ENCODE measurements at regions not wholly inside any gene's neighbourhood (a gene's known extent, or its start where the extent isn't known, plus 50 kb on each side); places are given as distances from the start of the nearest gene placed in this dataset.

DNA sequence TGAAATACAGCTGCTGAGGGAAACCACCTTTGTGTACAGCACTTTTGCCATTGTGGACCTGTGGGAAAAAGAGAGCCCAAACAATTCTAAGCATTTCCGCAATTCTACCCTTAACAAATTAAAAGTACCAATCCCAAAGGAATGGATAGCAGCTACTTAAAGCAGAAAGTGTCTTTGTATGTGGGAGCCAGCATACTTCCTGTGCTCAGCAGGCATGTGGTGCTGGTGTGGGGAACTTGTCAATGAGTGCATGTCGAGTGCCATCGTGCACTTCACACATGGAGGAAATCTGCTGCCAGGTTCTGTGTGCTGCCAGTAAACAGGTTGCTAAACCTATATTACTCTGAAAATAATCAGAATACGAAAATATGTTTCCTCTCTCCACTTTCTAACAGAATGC, 399.0 kb downstream of the LRRC70 start:
- TF ChIP-seq, protein P1, sequence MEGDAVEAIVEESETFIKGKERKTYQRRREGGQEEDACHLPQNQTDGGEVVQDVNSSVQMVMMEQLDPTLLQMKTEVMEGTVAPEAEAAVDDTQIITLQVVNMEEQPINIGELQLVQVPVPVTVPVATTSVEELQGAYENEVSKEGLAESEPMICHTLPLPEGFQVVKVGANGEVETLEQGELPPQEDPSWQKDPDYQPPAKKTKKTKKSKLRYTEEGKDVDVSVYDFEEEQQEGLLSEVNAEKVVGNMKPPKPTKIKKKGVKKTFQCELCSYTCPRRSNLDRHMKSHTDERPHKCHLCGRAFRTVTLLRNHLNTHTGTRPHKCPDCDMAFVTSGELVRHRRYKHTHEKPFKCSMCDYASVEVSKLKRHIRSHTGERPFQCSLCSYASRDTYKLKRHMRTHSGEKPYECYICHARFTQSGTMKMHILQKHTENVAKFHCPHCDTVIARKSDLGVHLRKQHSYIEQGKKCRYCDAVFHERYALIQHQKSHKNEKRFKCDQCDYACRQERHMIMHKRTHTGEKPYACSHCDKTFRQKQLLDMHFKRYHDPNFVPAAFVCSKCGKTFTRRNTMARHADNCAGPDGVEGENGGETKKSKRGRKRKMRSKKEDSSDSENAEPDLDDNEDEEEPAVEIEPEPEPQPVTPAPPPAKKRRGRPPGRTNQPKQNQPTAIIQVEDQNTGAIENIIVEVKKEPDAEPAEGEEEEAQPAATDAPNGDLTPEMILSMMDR (IDR thresholded peaks at IDR 0.05; ENCODE audit: low read length) = no peak
- TF ChIP-seq EZH2phosphoT487 (IDR thresholded peaks at IDR 0.05; ENCODE audit: low read length) = no peak
- no peak for TF ChIP-seq EZH2 (optimal IDR thresholded peaks at IDR 0.05; ENCODE audit: low read depth, low read length)
